HG02973 (cell line): ENCODE measurements at regions not wholly inside any gene's neighbourhood (a gene's known extent, or its start where the extent isn't known, plus 50 kb on each side); places are given as distances from the start of the nearest gene placed in this dataset.

Experiments
- ATAC-seq: cut with Tn5 transposase; IDR thresholded peaks from one replicate; pipeline ENCODE4 v1.9.1; 2021; ENCODE audit warnings: moderate library complexity; ENCODE audit not compliant: unreplicated experiment

GRCh38 chr2:156165742-156166141 is 166.8 kb downstream of the NR4A2 start:
- ATAC-seq, result no peak

- no peak for ATAC-seq
Observed at GRCh38 chr2:156164091-156164720, 168.3 kb downstream of the NR4A2 start.

GRCh38 chr2:156158808-156159207 is 173.7 kb downstream of the NR4A2 start:
- no peak for ATAC-seq

GRCh38 chr2:156157670-156158069 is 174.9 kb downstream of the NR4A2 start:
- ATAC-seq, result no peak

GRCh38 chr2:156156580-156156979 is 175.9 kb downstream of the NR4A2 start:
- ATAC-seq, result no peak

GRCh38 chr2:156155319-156155718 is 177.2 kb downstream of the NR4A2 start:
- no peak for ATAC-seq

- ATAC-seq, result no peak
Observed at GRCh38 chr2:156151351-156151750, 181.2 kb downstream of the NR4A2 start.

GRCh38 chr2:156147594-156148330 is 184.8 kb downstream of the NR4A2 start:
- ATAC-seq, result peak; percentile 72

- no peak for ATAC-seq
Observed at GRCh38 chr2:156145976-156146375, 186.5 kb downstream of the NR4A2 start.

- ATAC-seq, result no peak
Observed at GRCh38 chr2:156145469-156145868, 187.1 kb downstream of the NR4A2 start.

GRCh38 chr2:156136566-156136965 is 196.0 kb downstream of the NR4A2 start:
- ATAC-seq, result no peak

GRCh38 chr2:156134887-156135286 is 197.6 kb downstream of the NR4A2 start:
- ATAC-seq, result no peak

GRCh38 chr2:156132941-156133340 is 199.6 kb downstream of the NR4A2 start:
- no peak for ATAC-seq

- ATAC-seq, result no peak
Observed at GRCh38 chr2:156132130-156132529, 200.4 kb downstream of the NR4A2 start.

GRCh38 chr2:156129227-156129626 is 203.3 kb downstream of the NR4A2 start:
- ATAC-seq, result no peak

- no peak for ATAC-seq
Observed at GRCh38 chr2:156125018-156125417, 207.5 kb downstream of the NR4A2 start.

GRCh38 chr2:156124458-156124857 is 208.1 kb downstream of the NR4A2 start:
- ATAC-seq, result no peak

- ATAC-seq, result no peak
Observed at GRCh38 chr2:156118753-156119416, 213.6 kb downstream of the NR4A2 start.

- ATAC-seq, result no peak
Observed at GRCh38 chr2:156116113-156116512, 216.4 kb downstream of the NR4A2 start.

GRCh38 chr2:156115338-156115737 is 217.2 kb downstream of the NR4A2 start:
- ATAC-seq, result no peak

GRCh38 chr2:156112323-156112722 is 220.2 kb downstream of the NR4A2 start:
- ATAC-seq, result no peak

- ATAC-seq, result peak; percentile 100
Observed at GRCh38 chr2:156110890-156111289, 221.6 kb downstream of the NR4A2 start.
